GM12865 (cell line): ENCODE measurements at regions not wholly inside any gene's neighbourhood (a gene's known extent, or its start where the extent isn't known, plus 50 kb on each side); places are given as distances from the start of the nearest gene placed in this dataset.

Experiments
- DNase-seq: peaks from one replicate; pipeline ENCODE4 v3.0.0; 2010; ENCODE audit warnings: low read depth
- H3K4me3 ChIP-seq: 2 replicates; pipeline ENCODE4 v1.5.1; 2011; ENCODE audit warnings: mild to moderate bottlenecking, low read depth, low read length, control low read depth
- TF ChIP-seq, protein P1 (sequence below): IDR thresholded peaks from 2 replicates; pipeline ENCODE4 v1.5.1; 2011; ENCODE audit warnings: low read length, control low read depth, low read depth, inconsistent platforms; ENCODE audit not compliant: insufficient read depth; ENCODE audit errors: missing control alignments

DNA sequence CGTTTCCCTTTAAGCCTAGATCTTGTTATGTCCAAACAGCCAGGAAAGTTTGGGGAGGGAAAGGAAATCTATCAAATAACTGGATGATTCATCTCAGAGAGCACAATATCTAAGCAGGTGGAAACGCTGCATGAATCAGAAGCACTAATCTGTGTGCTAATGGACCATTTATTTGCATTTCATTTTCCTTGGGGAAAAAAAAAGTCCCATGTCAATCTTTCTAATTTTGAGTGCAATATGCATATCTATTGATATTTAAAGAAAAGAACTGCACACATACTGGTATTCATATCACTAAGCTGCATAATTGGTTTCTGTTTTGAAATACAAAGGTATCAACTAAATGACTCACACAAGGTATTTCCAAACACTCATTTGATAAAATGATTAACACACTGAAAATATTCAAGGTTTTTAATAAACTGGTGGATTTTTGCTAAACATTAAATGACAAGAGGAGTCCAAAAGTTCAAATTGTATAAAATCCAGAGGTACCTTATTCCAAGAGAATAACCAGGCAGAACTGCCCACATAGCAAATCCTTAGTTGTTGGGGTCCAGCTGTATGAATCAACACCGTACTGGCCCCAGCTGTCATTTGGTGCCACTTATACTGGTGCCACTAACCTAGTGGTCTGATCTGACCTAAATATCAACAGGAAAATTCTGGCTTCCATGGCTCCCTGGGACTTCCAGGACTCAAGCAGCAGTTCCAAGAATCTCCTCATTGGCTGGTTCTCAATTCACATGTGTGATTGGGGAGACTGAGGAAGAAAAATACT, 122.2 kb upstream of the SP4 start:
- H3K4me3 ChIP-seq = no peak overlapping the region
- peak; percentile 16 for DNase-seq
- TF ChIP-seq, protein P1, sequence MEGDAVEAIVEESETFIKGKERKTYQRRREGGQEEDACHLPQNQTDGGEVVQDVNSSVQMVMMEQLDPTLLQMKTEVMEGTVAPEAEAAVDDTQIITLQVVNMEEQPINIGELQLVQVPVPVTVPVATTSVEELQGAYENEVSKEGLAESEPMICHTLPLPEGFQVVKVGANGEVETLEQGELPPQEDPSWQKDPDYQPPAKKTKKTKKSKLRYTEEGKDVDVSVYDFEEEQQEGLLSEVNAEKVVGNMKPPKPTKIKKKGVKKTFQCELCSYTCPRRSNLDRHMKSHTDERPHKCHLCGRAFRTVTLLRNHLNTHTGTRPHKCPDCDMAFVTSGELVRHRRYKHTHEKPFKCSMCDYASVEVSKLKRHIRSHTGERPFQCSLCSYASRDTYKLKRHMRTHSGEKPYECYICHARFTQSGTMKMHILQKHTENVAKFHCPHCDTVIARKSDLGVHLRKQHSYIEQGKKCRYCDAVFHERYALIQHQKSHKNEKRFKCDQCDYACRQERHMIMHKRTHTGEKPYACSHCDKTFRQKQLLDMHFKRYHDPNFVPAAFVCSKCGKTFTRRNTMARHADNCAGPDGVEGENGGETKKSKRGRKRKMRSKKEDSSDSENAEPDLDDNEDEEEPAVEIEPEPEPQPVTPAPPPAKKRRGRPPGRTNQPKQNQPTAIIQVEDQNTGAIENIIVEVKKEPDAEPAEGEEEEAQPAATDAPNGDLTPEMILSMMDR = no peak

DNA sequence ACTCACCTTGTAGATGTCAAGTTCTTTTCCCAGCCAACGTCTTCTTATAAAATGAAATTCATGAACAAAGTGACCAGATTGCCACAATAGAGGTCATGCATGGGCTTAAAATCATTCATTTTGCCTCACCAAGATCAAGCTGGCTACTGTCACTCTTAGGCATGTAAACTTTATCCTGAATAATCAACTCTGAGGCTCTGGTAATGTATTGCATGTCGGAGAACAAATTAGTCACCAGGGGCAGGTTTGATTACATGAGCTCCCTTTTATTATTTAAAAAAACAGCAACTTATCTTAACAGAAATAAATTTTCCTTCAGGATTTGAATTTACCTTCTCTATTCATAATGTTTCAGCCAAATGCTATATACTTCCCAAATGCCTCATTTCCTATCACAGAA, 112.9 kb upstream of the SP4 start:
- DNase-seq = no peak
- H3K4me3 ChIP-seq = no peak overlapping the region
- TF ChIP-seq, protein P1 = no peak

DNA sequence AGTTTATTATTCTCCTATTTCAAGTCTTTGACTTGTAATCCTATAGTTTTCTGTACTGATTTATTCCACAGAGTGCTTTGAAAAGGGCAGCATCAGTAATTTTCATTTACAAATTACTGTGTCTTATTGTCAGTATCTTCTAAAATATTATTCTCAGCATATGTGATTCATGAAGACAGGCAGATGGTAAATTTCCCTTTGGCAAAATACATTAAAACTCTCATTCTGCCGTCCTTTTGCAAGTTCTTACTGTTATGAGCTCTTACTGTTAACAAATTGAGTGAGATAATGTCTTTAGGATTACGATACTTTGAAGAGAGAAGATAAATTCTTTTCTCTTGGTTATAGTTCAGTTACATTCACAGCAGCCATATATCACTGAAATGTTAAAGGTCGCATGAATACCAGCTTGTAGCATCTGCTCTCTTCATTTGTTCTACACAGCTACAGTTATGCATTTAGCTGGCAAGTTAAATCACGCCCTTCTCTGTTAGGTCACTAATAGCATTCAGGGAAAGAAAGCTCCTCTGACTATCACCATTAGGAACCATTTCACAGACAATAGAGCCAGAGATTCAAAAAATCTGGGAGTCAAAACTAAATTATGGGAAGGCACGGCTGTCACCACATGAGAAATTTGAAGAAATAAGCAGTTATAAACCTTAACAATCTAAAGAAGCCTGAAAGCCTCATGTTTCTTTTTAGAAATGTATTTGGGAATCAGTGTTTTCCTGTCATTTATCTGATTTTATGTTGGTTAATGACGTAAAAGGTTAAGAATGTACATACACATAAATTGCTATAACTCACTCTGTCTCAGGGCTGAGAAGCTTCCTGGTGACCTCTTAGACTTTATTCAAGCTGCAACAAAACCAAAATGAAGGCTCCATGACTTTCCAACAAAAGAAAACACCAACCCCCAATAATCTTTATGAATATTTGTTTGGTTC, 109.6 kb upstream of the SP4 start:
- no peak overlapping the region for H3K4me3 ChIP-seq
- DNase-seq = no peak
- TF ChIP-seq, protein P1 = no peak

DNA sequence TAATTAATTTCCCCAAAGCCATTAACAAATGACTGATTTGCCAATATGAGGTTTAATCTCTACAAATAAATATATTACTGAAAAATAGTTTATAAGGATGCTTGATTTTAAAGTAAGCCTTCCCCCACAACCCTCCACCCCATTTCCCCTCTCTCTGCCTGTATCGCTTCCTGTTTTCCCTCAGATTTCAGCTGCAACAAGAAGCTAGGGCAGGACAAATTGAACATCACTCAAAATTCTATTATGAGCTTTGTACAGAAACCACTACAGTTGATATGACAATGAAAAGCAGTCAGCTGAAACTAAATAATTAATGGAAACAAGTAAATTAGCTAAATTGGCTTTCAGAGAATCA, 109.0 kb upstream of the SP4 start:
- TF ChIP-seq, protein P1 = no peak
- no peak overlapping the region for H3K4me3 ChIP-seq
- DNase-seq = no peak

DNA sequence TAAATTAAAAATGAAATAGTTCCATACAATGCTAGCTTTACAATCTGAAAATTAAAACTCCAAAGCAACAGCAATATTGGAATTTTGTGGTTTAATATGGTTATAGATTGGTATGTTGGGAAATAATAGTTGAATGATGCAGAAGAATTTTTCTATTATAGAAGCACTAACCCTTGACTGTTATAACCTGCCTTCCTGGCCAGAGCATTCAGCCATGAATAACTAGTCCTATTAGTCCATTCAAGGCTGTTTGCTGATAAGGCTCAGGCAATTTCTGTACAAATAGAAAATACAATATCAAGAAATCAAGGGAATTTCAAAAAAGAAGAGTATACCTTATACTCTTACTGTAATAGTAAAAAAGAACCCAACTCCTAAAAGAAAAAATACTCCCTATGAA, 101.6 kb upstream of the SP4 start:
- DNase-seq = no peak
- no peak overlapping the region for H3K4me3 ChIP-seq
- TF ChIP-seq, protein P1 = no peak

DNA sequence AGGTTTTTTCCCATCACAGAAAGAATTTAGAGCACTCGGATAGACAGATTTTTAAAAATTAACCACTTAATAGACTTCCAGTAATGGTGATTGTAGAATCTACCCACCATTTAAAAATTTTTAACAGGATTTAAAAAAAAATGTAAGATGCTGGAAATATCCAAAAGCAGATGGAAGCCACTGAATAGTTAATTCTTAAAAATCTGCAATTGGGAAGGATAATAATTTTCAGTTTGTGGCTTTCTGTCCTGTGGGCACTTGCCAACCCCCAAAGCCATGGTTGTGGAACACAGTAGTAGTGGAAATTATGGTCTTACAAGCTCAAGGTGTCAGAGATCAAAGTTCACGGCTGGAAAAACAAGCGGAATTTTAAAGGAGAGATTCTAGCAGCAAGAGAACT, 101.0 kb upstream of the SP4 start:
- TF ChIP-seq, protein P1 = no peak
- no peak overlapping the region for H3K4me3 ChIP-seq
- no peak for DNase-seq
